Effector memory CD8-positive, alpha-beta T cell (primary cell): ENCODE measurements at regions not wholly inside any gene's neighbourhood (a gene's known extent, or its start where the extent isn't known, plus 50 kb on each side); places are given as distances from the start of the nearest gene placed in this dataset.

Source experiments
- ATAC-seq: fragments of 150-1000 bp; cut with Tn5 transposase; replicated peaks from 2 replicates; pipeline ENCODE4 v1.10.0; 2021; ENCODE audit warnings: mild to moderate bottlenecking, moderate library complexity
- DNase-seq, 3 experiments: peaks; one replicate each; pipeline ENCODE4 v3.0.0; 2021
- H3K27ac Mint-ChIP-seq, 2 donors: one replicate each; pipeline ENCODE4 v1.8.0; 2022; ENCODE audit warnings: mild to moderate bottlenecking in 2 of 2, mixed read lengths in 2 of 2, moderate library complexity in 2 of 2
- H3K27me3 Mint-ChIP-seq, 2 donors: one replicate each; pipeline ENCODE4 v1.8.0; 2022; ENCODE audit warnings: mixed read lengths in 2 of 2
- H3K36me3 Mint-ChIP-seq: one replicate; pipeline ENCODE4 v1.8.0; 2022; ENCODE audit warnings: mild to moderate bottlenecking, moderate library complexity, mixed read lengths; ENCODE audit not compliant: insufficient read depth
- H3K4me1 Mint-ChIP-seq, 2 donors: one replicate each; pipeline ENCODE4 v1.8.0; 2022; ENCODE audit warnings: low read depth in 2 of 2, mixed read lengths in 2 of 2
- H3K4me3 Mint-ChIP-seq, 2 donors: one replicate each; pipeline ENCODE4 v1.8.0; 2022; ENCODE audit warnings: mild to moderate bottlenecking in 2 of 2, mixed read lengths in 2 of 2, moderate library complexity in 2 of 2
- H3K9me3 Mint-ChIP-seq, 2 donors: one replicate each; pipeline ENCODE4 v1.8.0; 2022; ENCODE audit warnings: mixed read lengths in 2 of 2

- no peak for DNase-seq
- no peaks in the 10 kb centered on the region for H3K36me3 Mint-ChIP-seq
Observed at GRCh38 chr18:70420146-70420898, 131.5 kb downstream of the SOCS6 start.

DNA sequence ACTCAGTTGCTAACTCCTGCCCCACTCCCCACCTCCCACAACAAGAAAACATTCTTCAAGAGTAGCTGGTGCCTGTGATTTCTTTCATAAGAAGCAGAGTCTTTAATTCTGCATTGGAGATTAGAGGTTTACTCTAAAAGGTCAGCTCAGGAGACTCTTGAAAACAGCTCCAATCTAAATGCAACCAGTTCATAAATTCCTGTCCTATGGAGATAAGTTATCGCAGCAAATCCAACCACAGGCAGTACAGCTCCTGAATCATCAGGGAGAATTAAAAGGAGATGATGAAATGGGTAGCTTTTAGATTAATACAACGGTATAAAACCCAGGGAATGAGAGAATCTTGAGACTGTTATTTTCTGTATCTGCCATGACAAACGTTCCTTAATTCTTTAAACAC, 130.7 kb downstream of the SOCS6 start:
- H3K9me3 Mint-ChIP-seq: no peaks in the 10 kb centered on the region
- H3K36me3 Mint-ChIP-seq: no peaks in the 10 kb centered on the region
- H3K4me3 Mint-ChIP-seq: no peak overlapping the region
- H3K27me3 Mint-ChIP-seq: peaks cover 5 to 24% of the 10 kb centered on the region in 2 donors
- ATAC-seq (no peak), DNase-seq (no peak)
- H3K27ac Mint-ChIP-seq: no peak overlapping the region
- H3K4me1 Mint-ChIP-seq: peaks cover 0 to 2% of the 10 kb centered on the region in 2 donors

More at GRCh38 chr18:70420146-70420898, 131.5 kb downstream of the SOCS6 start:
- Mint-ChIP-seq H3K27me3 (peaks cover 5 to 24% of the 10 kb centered on the region in 2 donors), H3K4me3 (no peak overlapping the region), H3K4me1 (peaks cover 0 to 2% of the 10 kb centered on the region in 2 donors), H3K9me3 (no peaks in the 10 kb centered on the region), H3K27ac (no peak overlapping the region)
- ATAC-seq: no peak

GRCh38 chr18:70418546-70419311, 129.9 kb downstream of the SOCS6 start:
- Mint-ChIP-seq H3K27me3 (peaks cover 5 to 24% of the 10 kb centered on the region in 2 donors), H3K4me1 (peaks cover 0 to 2% of the 10 kb centered on the region in 2 donors), H3K9me3 (no peaks in the 10 kb centered on the region), H3K36me3 (no peaks in the 10 kb centered on the region), H3K27ac (no peak overlapping the region), H3K4me3 (no peak overlapping the region)
- ATAC-seq (no peak), DNase-seq (no peak)

DNA sequence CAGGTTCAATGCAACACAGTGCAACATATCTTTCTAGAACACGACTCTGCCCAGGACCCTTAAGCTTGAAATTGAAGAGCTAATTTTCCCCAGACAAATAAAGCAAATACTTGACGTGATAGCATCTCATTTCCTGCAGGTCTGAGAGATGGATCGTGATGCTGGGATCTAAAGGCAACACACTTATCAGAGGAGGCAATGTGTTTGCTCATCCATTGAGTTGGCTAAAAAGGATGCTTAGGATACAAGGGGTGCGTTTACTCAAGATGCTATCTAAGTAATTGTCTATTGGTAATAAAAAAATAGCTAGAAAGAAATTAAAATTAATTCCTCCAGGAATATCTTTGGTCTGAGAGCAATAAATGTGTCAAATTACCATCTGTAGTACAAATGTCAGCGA, 129.0 kb downstream of the SOCS6 start:
- no peaks in the 10 kb centered on the region for H3K9me3 Mint-ChIP-seq
- ATAC-seq (no peak), DNase-seq (no peak)
- no peaks in the 10 kb centered on the region for H3K4me1 Mint-ChIP-seq
- H3K27ac Mint-ChIP-seq: no peak overlapping the region
- no peaks in the 10 kb centered on the region for H3K36me3 Mint-ChIP-seq
- peaks cover 5 to 24% of the 10 kb centered on the region in 2 donors for H3K27me3 Mint-ChIP-seq
- H3K4me3 Mint-ChIP-seq: no peak overlapping the region

DNA sequence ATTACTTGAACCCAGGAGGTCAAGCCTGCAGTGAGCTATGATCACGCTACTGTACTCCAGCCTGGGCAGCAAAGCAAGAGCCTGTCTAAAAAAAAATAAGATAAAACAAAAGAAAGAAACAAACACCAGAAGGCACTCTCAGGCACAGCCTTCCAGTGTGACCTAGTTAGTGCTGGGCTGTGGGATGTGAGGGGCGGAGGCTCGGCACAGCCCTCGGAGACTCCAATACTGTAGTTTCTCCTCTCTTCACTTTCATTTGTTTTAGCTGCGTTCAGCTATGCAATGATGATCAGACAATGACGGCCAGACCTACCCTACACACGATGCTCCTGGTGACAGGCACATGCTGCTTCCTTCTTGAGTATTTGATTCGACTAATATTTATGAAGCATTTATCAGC, 127.7 kb downstream of the SOCS6 start:
- Mint-ChIP-seq H3K27ac (no peak overlapping the region), H3K4me3 (no peak overlapping the region), H3K4me1 (no peaks in the 10 kb centered on the region), H3K36me3 (no peaks in the 10 kb centered on the region), H3K27me3 (peaks cover 6 to 28% of the 10 kb centered on the region in 2 donors), H3K9me3 (no peaks in the 10 kb centered on the region)
- DNase-seq (no peak), ATAC-seq (no peak)

- Mint-ChIP-seq H3K36me3 (no peaks in the 10 kb centered on the region), H3K9me3 (no peaks in the 10 kb centered on the region), H3K4me3 (no peak overlapping the region), H3K27me3 (peaks cover 10 to 33% of the 10 kb centered on the region in 2 donors), H3K4me1 (no peaks in the 10 kb centered on the region), H3K27ac (no peak overlapping the region)
- DNase-seq: no peak
- no peak for ATAC-seq
Observed at GRCh38 chr18:70415823-70416488, 127.1 kb downstream of the SOCS6 start.

- Mint-ChIP-seq H3K27me3 (peaks cover 17 to 48% of the 10 kb centered on the region in 2 donors), H3K27ac (no peak overlapping the region), H3K36me3 (no peaks in the 10 kb centered on the region), H3K4me1 (no peaks in the 10 kb centered on the region), H3K9me3 (no peaks in the 10 kb centered on the region), H3K4me3 (no peak overlapping the region)
- DNase-seq (no peak), ATAC-seq (no peak)
Observed at GRCh38 chr18:70414315-70414900, 125.6 kb downstream of the SOCS6 start.

- Mint-ChIP-seq H3K9me3 (no peaks in the 10 kb centered on the region), H3K36me3 (no peaks in the 10 kb centered on the region), H3K27me3 (peaks cover 17 to 51% of the 10 kb centered on the region in 2 donors), H3K4me3 (no peak overlapping the region), H3K27ac (no peak overlapping the region), H3K4me1 (no peaks in the 10 kb centered on the region)
- ATAC-seq: no peak
- DNase-seq: no peak
Observed at GRCh38 chr18:70413455-70413854, 124.6 kb downstream of the SOCS6 start.

DNA sequence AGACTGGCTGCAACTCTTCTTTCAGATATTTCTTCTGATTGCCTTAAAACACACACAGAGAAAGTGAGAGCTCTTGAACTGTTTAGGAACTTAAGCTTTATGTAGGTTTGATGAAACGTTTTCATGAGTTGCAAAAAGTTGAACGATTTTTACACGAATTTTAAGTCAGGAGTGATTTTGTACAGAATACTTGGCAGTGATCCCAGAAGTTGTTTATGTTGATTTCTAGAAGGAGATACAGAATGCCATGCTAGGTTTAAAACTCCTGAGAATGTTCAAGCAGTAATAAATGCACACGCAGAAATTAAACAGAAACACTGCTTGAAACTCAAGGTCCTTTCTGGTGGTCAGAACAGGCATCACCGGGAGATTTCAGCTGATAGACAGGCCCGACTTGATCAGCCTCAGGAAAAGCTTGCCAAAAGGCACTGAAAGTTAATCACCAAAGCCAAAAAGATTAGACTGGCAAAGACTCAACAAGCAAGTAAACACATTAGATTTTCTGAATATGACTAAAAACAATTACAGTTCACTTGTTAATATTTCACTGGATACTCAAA, 123.1 kb downstream of the SOCS6 start:
- Mint-ChIP-seq H3K36me3 (no peaks in the 10 kb centered on the region), H3K4me1 (no peaks in the 10 kb centered on the region), H3K4me3 (no peak overlapping the region), H3K27me3 (peaks cover 17 to 45% of the 10 kb centered on the region in 2 donors), H3K27ac (no peak overlapping the region), H3K9me3 (no peaks in the 10 kb centered on the region)
- ATAC-seq: no peak
- no peak for DNase-seq

- Mint-ChIP-seq H3K9me3 (no peaks in the 10 kb centered on the region), H3K36me3 (no peaks in the 10 kb centered on the region), H3K4me3 (no peak overlapping the region), H3K27me3 (peaks cover 17 to 43% of the 10 kb centered on the region in 2 donors), H3K27ac (no peak overlapping the region), H3K4me1 (no peaks in the 10 kb centered on the region)
- no peak for ATAC-seq
- no peak for DNase-seq
Observed at GRCh38 chr18:70411307-70411706, 122.5 kb downstream of the SOCS6 start.

GRCh38 chr18:70405052-70405451, 116.2 kb downstream of the SOCS6 start:
- H3K4me3 Mint-ChIP-seq: no peak overlapping the region
- DNase-seq (no peak), ATAC-seq (no peak)
- no peak overlapping the region for H3K27ac Mint-ChIP-seq
- no peaks in the 10 kb centered on the region for H3K36me3 Mint-ChIP-seq
- no peaks in the 10 kb centered on the region for H3K9me3 Mint-ChIP-seq
- H3K27me3 Mint-ChIP-seq: peaks cover 6 to 16% of the 10 kb centered on the region in 2 donors
- H3K4me1 Mint-ChIP-seq: no peaks in the 10 kb centered on the region

GRCh38 chr18:70400476-70400875, 111.6 kb downstream of the SOCS6 start:
- no peaks in the 10 kb centered on the region for H3K9me3 Mint-ChIP-seq
- peaks cover 2% of the 10 kb centered on the region for H3K36me3 Mint-ChIP-seq
- H3K27me3 Mint-ChIP-seq: no peaks in the 10 kb centered on the region
- no peak overlapping the region for H3K4me3 Mint-ChIP-seq
- no peak for ATAC-seq
- DNase-seq: no peak
- no peaks in the 10 kb centered on the region for H3K4me1 Mint-ChIP-seq
- H3K27ac Mint-ChIP-seq: no peak overlapping the region

DNA sequence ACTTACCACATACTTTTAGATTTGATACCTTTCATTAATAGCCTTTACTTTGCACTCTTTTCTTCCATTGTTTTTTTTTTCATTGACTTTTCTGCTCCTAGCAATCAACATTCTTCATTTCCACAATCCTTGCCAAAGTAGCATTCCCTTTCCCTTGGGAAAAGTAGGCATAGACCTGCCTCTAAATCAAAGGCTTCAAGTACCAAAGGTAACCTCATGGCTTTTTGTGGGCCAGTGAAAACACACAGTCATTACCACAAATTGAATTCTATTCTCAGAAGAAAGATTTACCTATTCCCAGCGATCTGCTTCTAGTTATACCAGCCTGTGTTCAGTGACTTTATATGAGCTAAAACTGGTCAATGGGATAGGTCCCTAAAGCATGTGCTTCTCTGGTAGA, 109.2 kb downstream of the SOCS6 start:
- no peak overlapping the region for H3K27ac Mint-ChIP-seq
- no peak overlapping the region for H3K4me3 Mint-ChIP-seq
- H3K4me1 Mint-ChIP-seq: no peaks in the 10 kb centered on the region
- ATAC-seq (no peak), DNase-seq (no peak)
- peaks cover 2% of the 10 kb centered on the region for H3K36me3 Mint-ChIP-seq
- H3K9me3 Mint-ChIP-seq: no peaks in the 10 kb centered on the region
- H3K27me3 Mint-ChIP-seq: peaks cover 0 to under 1% of the 10 kb centered on the region in 2 donors
